COLO829 (cell line): ENCODE measurements at regions not wholly inside any gene's neighbourhood (a gene's known extent, or its start where the extent isn't known, plus 50 kb on each side); places are given as distances from the start of the nearest gene placed in this dataset.
A peak's percentile ranks its signal among the peaks of the same experiment; 100 is the strongest.
"Not testable (repeated sequence)": the region's sequence is repeated elsewhere in the genome, so short reads cannot be mapped to it uniquely, and the experiment has no call there.

Source experiments
- DNase-seq: peaks from one replicate; pipeline ENCODE4 v3.0.0; 2012; ENCODE audit warnings: low spot score

GRCh38 chr1:222064388-222065211 lies 322.7 kb upstream of the DUSP10 start:
- DNase-seq = no peak

DNA sequence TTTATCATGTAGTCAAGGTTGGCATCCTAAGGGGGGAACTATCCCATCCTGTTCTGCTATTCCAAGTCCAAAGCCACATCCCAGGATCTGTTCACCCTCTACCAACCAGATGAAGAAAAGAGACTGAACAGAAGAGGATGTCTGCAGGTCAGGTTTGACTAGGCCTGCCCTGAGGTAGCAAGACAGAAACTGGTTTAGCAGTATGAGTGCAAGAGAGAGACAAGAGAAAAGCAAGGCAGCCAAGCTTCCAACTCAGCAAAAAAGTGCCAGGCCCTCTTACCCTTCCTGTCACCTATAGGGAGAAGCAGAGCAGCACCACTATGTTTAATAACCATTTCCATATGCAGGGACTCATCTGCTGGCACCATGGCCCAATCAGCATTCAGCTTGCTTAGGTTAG lies 320.8 kb upstream of the DUSP10 start:
- no peak for DNase-seq

DNA sequence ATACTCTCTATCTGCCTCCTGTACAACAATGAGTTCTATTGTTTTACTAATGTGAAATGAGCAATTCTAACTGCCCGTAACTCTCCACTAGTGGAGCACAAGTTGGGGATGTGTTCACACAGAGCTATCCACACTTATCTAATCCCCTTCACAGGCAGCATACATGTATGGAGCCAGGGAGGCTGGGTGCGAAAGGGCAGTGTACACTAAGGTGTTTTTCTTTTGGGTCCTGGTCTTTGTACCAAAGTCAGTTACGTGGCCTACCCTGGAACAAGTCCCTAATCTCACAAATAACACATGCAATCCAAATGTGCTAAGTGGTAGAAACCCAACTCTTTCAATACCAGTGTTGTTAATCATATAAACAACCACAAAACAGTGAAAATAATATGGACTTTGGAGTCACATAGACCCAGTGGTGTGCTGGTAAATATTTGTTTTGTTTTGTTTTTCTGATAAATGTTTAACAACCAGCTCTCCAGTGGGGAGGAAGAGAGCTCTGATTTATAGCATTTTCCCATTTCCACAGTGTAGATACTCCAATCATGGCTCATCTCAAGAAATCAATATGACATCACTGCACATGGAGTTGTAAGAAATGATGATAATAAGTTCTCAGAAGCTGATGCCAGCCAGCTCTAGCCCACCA lies 319.9 kb upstream of the DUSP10 start:
- DNase-seq = peak; percentile 85

- no peak for DNase-seq
Measured at GRCh38 chr1:222060210-222060916, 318.5 kb upstream of the DUSP10 start.

GRCh38 chr1:222058249-222058648 lies 316.4 kb upstream of the DUSP10 start:
- DNase-seq = no peak

GRCh38 chr1:222057162-222057561 lies 315.3 kb upstream of the DUSP10 start:
- no peak for DNase-seq

GRCh38 chr1:222054416-222054815 lies 312.5 kb upstream of the DUSP10 start:
- DNase-seq = no peak

GRCh38 chr1:222053790-222054294 lies 312.0 kb upstream of the DUSP10 start:
- no peak for DNase-seq

- DNase-seq = not testable (repeated sequence)
Measured at GRCh38 chr1:222051311-222051710, 309.4 kb upstream of the DUSP10 start.

- not testable (repeated sequence) for DNase-seq
Measured at GRCh38 chr1:222049661-222050060, 307.8 kb upstream of the DUSP10 start.

- DNase-seq = no peak
Measured at GRCh38 chr1:222049176-222049575, 307.3 kb upstream of the DUSP10 start.

- peak; percentile 58 for DNase-seq
Measured at GRCh38 chr1:222048094-222048595, 306.3 kb upstream of the DUSP10 start.

DNA sequence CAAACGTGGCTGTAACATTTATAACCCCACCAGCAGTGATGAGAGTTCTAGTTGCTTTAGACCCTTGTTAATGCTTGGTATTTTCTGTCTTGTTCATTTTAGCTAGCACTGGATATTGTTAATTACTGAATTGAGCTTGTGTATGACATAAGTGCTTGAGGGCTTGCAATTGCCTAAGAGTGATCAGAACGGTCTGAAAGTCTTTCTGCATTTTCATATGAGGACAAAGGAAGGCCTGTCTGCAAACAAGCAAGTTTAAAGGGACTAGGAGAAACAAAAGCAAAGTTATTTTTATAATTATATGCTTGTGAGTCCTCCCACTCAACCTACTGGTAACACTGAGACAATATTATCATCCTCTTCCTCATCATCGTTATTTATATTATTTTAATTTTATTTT lies 305.5 kb upstream of the DUSP10 start:
- peak; percentile 82 for DNase-seq

- DNase-seq = no peak
Measured at GRCh38 chr1:222046684-222047263, 304.9 kb upstream of the DUSP10 start.

DNA sequence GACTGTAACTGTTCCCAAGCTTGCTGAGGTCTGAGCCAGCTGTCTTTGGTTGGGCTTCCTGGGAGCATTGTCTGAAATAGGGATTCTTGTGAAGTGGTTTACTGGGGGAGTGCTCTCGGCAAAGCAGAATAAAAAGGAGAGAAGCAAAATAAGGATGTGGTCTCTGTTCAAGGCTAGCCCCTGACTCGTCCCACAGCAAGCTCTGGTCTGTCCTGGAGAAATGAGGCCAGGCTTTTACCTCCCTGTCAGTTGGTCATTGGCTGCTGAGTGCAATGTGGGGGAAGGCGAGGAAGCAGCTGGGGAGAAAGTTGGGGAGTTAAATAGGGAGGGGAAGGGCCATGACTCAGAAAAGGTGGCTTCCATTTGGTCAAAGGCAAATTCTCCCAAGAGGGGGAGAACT lies 303.9 kb upstream of the DUSP10 start:
- no peak for DNase-seq

- no peak for DNase-seq
Measured at GRCh38 chr1:222045236-222045635, 303.3 kb upstream of the DUSP10 start.

- no peak for DNase-seq
Measured at GRCh38 chr1:222043444-222044292, 301.8 kb upstream of the DUSP10 start.

- DNase-seq = no peak
Measured at GRCh38 chr1:222042120-222042519, 300.2 kb upstream of the DUSP10 start.

DNA sequence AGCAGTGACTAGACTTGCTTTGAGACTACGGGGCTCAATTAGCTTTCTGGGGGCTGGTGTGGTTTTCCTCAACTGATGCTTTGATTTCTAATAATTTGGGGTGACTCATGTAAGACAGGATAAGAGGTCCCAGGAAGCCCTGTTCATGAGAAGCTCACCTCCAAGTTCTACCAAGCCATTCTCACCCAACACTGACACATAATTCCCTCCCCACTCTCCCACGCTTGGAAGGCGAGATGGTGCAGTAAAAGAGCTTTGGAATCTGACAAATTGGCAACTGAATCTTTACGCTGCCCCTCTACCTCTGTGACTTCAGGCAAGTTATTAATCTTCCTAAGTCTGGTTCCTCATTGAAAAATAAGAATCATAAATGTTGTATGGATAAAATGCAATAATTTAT lies 299.1 kb upstream of the DUSP10 start:
- DNase-seq = no peak

GRCh38 chr1:222040121-222040805 lies 298.4 kb upstream of the DUSP10 start:
- no peak for DNase-seq

DNA sequence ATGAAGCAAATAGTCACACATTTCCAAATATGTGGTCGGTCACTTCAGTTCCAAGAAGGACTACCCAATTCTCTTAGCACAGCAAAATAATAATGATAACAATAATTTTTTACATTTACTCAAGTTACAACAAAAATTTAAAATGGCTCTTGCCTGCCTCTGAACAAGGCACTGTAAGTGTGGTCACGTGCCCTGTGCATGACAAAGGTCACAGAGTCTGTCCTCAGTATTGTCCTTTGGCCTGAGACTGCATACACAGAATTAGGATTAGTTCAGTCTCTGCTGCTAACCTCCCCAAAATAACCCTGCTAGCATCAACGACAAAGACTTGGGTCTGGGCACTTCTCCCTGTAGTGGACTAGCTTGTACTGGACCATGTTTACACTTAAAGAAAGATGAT lies 297.1 kb upstream of the DUSP10 start:
- no peak for DNase-seq
